HEK293 (cell line): ENCODE measurements at regions not wholly inside any gene's neighbourhood (a gene's known extent, or its start where the extent isn't known, plus 50 kb on each side); places are given as distances from the start of the nearest gene placed in this dataset.

Experiments used
- CTCF ChIA-PET: fragments of 350-600 bp; formaldehyde crosslinking; extraction: SDS; loops from one replicate; lab custom pipeline; 2021; ENCODE audit warnings: antibody characterized with exemption; lab: Yijun Ruan, JAX
- POLR2A ChIA-PET: fragments of 300-600 bp; formaldehyde crosslinking; extraction: SDS; loops from one replicate; lab custom pipeline; 2020; ENCODE audit warnings: antibody characterized with exemption, inconsistent platforms; lab: Yijun Ruan, JAX
- H3K27ac ChIP-seq: fragments of 200-500 bp; sonication (Bioruptor generic); 2 replicates; pipeline ENCODE4 v1.5.1; 2014; ENCODE audit warnings: low read depth, low read length, control low read depth, inconsistent platforms; ENCODE audit errors: extremely low read depth
- H3K36me3 ChIP-seq, 2 experiments: fragments of 200-500 bp in 1 of 2; sonication (Bioruptor generic) in 1 of 2; 1 replicate in 1 of 2; 2 replicates in 1 of 2; pipeline ENCODE4 v1.5.1; 2014 to 2017; ENCODE audit warnings: inconsistent platforms in 2 of 2, low read length in 2 of 2; ENCODE audit not compliant: control insufficient read depth in 2 of 2, insufficient read depth in 1 of 2
- H3K4me1 ChIP-seq: fragments of 200-500 bp; sonication (Bioruptor generic); 2 replicates; pipeline ENCODE4 v1.5.1; 2014; ENCODE audit warnings: mild to moderate bottlenecking, low read length, inconsistent platforms; ENCODE audit not compliant: control insufficient read depth, insufficient read depth
- H3K4me3 ChIP-seq: 2 replicates; pipeline ENCODE4 v1.5.1; 2011; ENCODE audit warnings: low read depth, mild to moderate bottlenecking, control low read depth, low read length, moderate library complexity
- H3K9me3 ChIP-seq: fragments of 200-500 bp; sonication (Bioruptor generic); 2 replicates; pipeline ENCODE4 v1.5.1; 2014; ENCODE audit warnings: low read depth, low read length, inconsistent platforms; ENCODE audit not compliant: control insufficient read depth, insufficient read depth
- KLF10 ChIP-seq: fragments of 450-650 bp; IDR thresholded peaks from 2 replicates; pipeline ENCODE4 v1.5.1; 2018; ENCODE audit warnings: missing biosample characterization, mild to moderate bottlenecking, missing genetic modification characterization
- PRDM1 ChIP-seq: fragments of 450-650 bp; formaldehyde crosslinking; IDR thresholded peaks from 2 replicates; pipeline ENCODE4; 2016; ENCODE audit warnings: missing biosample characterization, missing genetic modification characterization
- SCRT1 ChIP-seq: fragments of 450-650 bp; formaldehyde crosslinking; IDR thresholded peaks from 2 replicates; pipeline ENCODE4 v1.5.1; 2016; ENCODE audit warnings: missing biosample characterization, missing genetic modification characterization, borderline replicate concordance
- TRIM28 ChIP-seq: IDR thresholded peaks from 2 replicates; pipeline ENCODE4 v1.6.1; 2011; ENCODE audit warnings: low read length, control low read depth, borderline replicate concordance
- YY2 ChIP-seq: fragments of 450-650 bp; formaldehyde crosslinking; IDR thresholded peaks from 2 replicates; pipeline ENCODE4 v1.5.1; 2016; ENCODE audit warnings: missing biosample characterization, missing genetic modification characterization
- ZBTB20 ChIP-seq: fragments of 450-650 bp; formaldehyde crosslinking; IDR thresholded peaks from 2 replicates; pipeline ENCODE4 v1.5.1; 2016; ENCODE audit warnings: missing biosample characterization, missing genetic modification characterization
- ZNF112 ChIP-seq: fragments of 450-650 bp; formaldehyde crosslinking; IDR thresholded peaks from 2 replicates; pipeline ENCODE4 v1.5.0; 2017; ENCODE audit warnings: missing biosample characterization, missing genetic modification characterization
- ZNF169 ChIP-seq: fragments of 450-650 bp; formaldehyde crosslinking; IDR thresholded peaks from 2 replicates; pipeline ENCODE4 v1.5.1; 2016; ENCODE audit warnings: missing biosample characterization, missing genetic modification characterization
- ZNF324 ChIP-seq: fragments of 450-650 bp; formaldehyde crosslinking; IDR thresholded peaks from 2 replicates; pipeline ENCODE4 v1.5.1; 2016; ENCODE audit warnings: missing biosample characterization, missing genetic modification characterization
- ZNF391 ChIP-seq: fragments of 450-650 bp; formaldehyde crosslinking; IDR thresholded peaks from 2 replicates; pipeline ENCODE4 v1.5.1; 2016; ENCODE audit warnings: low read depth, missing biosample characterization, missing genetic modification characterization, borderline replicate concordance
- ZNF514 ChIP-seq: fragments of 450-650 bp; formaldehyde crosslinking; IDR thresholded peaks from 2 replicates; pipeline ENCODE4 v1.5.1; 2016; ENCODE audit warnings: missing biosample characterization, missing genetic modification characterization
- TF ChIP-seq, protein P1 (sequence below): fragments of 450-650 bp; formaldehyde crosslinking; IDR thresholded peaks from 2 replicates; pipeline ENCODE4 v1.5.1; 2016; ENCODE audit warnings: missing biosample characterization, missing genetic modification characterization
- TF ChIP-seq, protein P2 (sequence below): fragments of 450-650 bp; formaldehyde crosslinking; IDR thresholded peaks from 2 replicates; pipeline ENCODE4 v1.5.1; 2017; ENCODE audit warnings: missing biosample characterization, missing genetic modification characterization
- TF ChIP-seq, protein P3 (sequence below): fragments of 450-650 bp; IDR thresholded peaks from 2 replicates; pipeline ENCODE4 v1.5.1; 2018; ENCODE audit warnings: missing biosample characterization, missing genetic modification characterization

DNA sequence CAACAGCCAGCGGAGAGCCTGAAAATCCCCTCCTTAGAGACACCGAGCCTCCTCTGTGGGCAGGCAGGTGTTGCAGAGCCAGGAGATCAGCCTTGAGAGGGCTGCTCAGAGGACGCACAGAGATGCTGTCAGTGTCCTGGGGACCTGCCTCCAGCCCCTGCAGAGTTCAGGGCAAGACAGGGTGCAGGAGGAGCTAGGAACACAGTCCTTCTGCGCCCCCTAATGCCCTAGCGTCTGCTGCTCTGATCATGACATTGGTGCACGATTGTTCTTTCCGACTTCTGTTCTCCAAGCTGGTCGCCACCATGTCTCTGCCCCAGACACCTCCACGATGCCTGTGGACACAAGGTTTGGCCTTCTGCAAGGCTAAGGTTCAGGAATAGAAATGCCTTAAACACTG is 613.7 kb upstream of the MKI67 start:
- H3K4me3 ChIP-seq, result no peak overlapping the region
- TF ChIP-seq SCRT1 (tag by site-specific recombination) (no peak), ZNF169 (no peak), PRDM1 (tag by site-specific recombination) (no peak), ZNF514 (no peak)
- TF ChIP-seq, protein P1, sequence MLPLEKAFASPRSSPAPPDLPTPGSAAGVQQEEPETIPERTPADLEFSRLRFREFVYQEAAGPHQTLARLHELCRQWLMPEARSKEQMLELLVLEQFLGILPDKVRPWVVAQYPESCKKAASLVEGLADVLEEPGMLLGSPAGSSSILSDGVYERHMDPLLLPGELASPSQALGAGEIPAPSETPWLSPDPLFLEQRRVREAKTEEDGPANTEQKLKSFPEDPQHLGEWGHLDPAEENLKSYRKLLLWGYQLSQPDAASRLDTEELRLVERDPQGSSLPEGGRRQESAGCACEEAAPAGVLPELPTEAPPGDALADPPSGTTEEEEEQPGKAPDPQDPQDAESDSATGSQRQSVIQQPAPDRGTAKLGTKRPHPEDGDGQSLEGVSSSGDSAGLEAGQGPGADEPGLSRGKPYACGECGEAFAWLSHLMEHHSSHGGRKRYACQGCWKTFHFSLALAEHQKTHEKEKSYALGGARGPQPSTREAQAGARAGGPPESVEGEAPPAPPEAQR, result no peak
- H3K9me3 ChIP-seq, result no peaks in the 10 kb centered on the region
- H3K27ac ChIP-seq, result no peak overlapping the region
- 0 out of 2 replicates have a peak, but pooled peaks cover 3% of the 10 kb centered on the region for H3K4me1 ChIP-seq
- ChIA-PET POLR2A (interaction anchor here (0.6 kb wide), 1 partner anchor 200 kb away, joined by 5 read pairs; no protein-coding TSS in a partner anchor), CTCF (no interaction called here)
- H3K36me3 ChIP-seq, result no peaks in the 10 kb centered on the region

DNA sequence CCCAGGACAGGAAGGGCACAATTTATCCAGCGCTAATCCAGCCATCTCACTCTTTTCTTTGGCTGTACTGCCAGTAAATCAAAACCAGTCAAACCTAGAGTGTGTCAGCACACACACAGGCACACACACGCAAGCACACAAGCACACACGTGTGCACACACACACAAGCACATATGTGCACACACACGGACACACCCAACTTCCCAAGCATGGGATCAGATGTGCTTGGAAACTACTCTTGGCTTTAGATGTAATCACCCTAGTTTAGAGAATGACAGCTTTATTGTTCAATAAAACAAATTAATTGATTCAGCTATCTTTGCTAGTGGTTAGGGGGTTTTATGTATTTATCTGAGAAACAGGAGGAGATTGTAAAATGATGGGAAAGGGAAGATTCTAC is 615.0 kb upstream of the MKI67 start:
- Histone ChIP-seq H3K4me1 (0 out of 2 replicates have a peak, but pooled peaks cover 3% of the 10 kb centered on the region), H3K27ac (no peak overlapping the region), H3K4me3 (no peak overlapping the region), H3K9me3 (no peaks in the 10 kb centered on the region), H3K36me3 (no peaks in the 10 kb centered on the region)
- ChIA-PET POLR2A (no interaction called here), CTCF (no interaction called here)
- 0 out of 2 replicates have a peak, but pooled peaks have one; percentile 15 for TF ChIP-seq TRIM28
- TF ChIP-seq, protein P2, sequence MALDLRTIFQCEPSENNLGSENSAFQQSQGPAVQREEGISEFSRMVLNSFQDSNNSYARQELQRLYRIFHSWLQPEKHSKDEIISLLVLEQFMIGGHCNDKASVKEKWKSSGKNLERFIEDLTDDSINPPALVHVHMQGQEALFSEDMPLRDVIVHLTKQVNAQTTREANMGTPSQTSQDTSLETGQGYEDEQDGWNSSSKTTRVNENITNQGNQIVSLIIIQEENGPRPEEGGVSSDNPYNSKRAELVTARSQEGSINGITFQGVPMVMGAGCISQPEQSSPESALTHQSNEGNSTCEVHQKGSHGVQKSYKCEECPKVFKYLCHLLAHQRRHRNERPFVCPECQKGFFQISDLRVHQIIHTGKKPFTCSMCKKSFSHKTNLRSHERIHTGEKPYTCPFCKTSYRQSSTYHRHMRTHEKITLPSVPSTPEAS (tag by site-specific recombination), result peak; percentile 75
- no peak for TF ChIP-seq ZNF391 (tag by site-specific recombination)

DNA sequence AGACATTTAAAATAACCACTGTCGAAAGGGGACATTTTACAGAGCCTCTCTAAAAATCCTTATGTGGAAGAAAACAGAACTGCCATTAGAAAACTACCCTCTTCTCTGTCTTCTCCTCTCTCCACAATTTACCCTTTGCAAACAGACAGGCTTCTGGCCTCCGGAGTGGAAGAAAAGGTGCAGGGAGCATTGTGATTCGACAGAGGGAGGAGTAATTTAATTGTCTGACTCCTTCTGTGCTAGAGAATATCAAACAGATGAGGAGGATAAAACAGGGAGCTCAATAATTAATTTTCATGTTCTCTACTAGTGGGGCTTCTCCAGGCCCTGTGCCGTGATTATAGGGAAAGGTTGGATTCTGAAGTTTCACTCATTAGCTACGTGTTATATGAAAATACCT is 615.5 kb upstream of the MKI67 start:
- no peak overlapping the region for H3K27ac ChIP-seq
- H3K36me3 ChIP-seq, result no peaks in the 10 kb centered on the region
- H3K9me3 ChIP-seq, result no peaks in the 10 kb centered on the region
- H3K4me1 ChIP-seq, result 0 out of 2 replicates have a peak, but pooled peaks cover 3% of the 10 kb centered on the region
- no peak overlapping the region for H3K4me3 ChIP-seq
- TF ChIP-seq ZBTB20 (tag by site-specific recombination) (no peak), TRIM28 (0 out of 2 replicates have a peak, but pooled peaks have one; percentile 9)
- ChIA-PET POLR2A (no interaction called here), CTCF (no interaction called here)

DNA sequence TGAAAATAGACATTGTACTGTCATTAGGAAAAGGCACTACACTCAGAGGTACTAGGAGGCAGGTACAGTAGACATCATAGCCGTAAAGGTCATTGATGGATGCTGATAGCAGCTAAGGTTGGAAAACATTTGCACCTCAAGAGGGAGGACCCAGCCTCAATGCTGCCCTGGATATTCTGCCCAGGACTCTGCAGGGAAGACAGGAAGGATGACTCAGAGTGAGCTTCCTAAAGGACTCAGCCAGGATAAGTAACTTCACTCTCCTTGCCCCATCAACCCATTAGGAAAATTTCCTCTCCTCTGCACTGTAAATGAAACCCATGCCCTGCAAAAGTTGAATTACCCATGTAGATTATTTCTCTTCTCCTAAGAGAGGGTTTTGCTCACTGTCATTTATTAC is 617.9 kb upstream of the MKI67 start:
- ChIA-PET POLR2A (no interaction called here), CTCF (no interaction called here)
- no peak overlapping the region for H3K4me3 ChIP-seq
- no peaks in the 10 kb centered on the region for H3K36me3 ChIP-seq
- H3K4me1 ChIP-seq, result 0 out of 2 replicates have a peak, but pooled peaks cover 3% of the 10 kb centered on the region
- H3K27ac ChIP-seq, result no peak overlapping the region
- TF ChIP-seq, protein P3, sequence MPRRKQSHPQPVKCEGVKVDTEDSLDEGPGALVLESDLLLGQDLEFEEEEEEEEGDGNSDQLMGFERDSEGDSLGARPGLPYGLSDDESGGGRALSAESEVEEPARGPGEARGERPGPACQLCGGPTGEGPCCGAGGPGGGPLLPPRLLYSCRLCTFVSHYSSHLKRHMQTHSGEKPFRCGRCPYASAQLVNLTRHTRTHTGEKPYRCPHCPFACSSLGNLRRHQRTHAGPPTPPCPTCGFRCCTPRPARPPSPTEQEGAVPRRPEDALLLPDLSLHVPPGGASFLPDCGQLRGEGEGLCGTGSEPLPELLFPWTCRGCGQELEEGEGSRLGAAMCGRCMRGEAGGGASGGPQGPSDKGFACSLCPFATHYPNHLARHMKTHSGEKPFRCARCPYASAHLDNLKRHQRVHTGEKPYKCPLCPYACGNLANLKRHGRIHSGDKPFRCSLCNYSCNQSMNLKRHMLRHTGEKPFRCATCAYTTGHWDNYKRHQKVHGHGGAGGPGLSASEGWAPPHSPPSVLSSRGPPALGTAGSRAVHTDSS (tag by site-specific recombination), result no peak
- TF ChIP-seq YY2 (no peak), ZNF324 (tag by site-specific recombination) (no peak), ZNF112 (tag by site-specific recombination) (no peak), KLF10 (tag by site-specific recombination) (no peak)
- no peaks in the 10 kb centered on the region for H3K9me3 ChIP-seq
